H1 (cell line): ENCODE measurements at regions not wholly inside any gene's neighbourhood (a gene's known extent, or its start where the extent isn't known, plus 50 kb on each side); places are given as distances from the start of the nearest gene placed in this dataset.
"Not testable (repeated sequence)": the region's sequence is repeated elsewhere in the genome, so short reads cannot be mapped to it uniquely, and the experiment has no call there.

ENCODE experiments used
- CTCF ChIA-PET: fragments of 300-600 bp; sonication (Branson Sonifier 250); formaldehyde crosslinking; loops from one replicate; lab custom pipeline; 2021; ENCODE audit not compliant: partially characterized antibody; lab: Charles Lee
- POLR2A ChIA-PET: fragments of 300-600 bp; sonication (Branson Sonifier 250); formaldehyde crosslinking; loops from one replicate; lab custom pipeline; 2021; ENCODE audit warnings: inconsistent platforms; ENCODE audit not compliant: partially characterized antibody; lab: Charles Lee
- DNase-seq, 2 experiments: peaks; one replicate each; pipeline versions ENCODE4 v3.0.0 to v3.0.0-alpha.2; 2010 to 2022; ENCODE audit warnings: low spot score in 2 of 2, low read depth in 1 of 2, mixed read lengths in 1 of 2
- FAIRE-seq: peaks from 2 replicates; lab custom pipeline; 2011; peaks lifted over from hg19 to GRCh38; lab: Jason Lieb, UNC
- H2AFZ ChIP-seq: 2 replicates; pipeline ENCODE4 v1.8.1; 2012; ENCODE audit warnings: low read length, inconsistent platforms
- H2AK5ac ChIP-seq: 2 replicates; pipeline ENCODE4 v1.6.1; 2013; ENCODE audit warnings: low read depth, low read length
- H2BK120ac ChIP-seq: replicated peaks from 2 replicates; pipeline ENCODE3; 2013; ENCODE audit warnings: low read depth, low read length, inconsistent platforms
- H2BK12ac ChIP-seq: 2 replicates; pipeline ENCODE4 v1.6.1; 2013; ENCODE audit warnings: low read depth, low read length
- H2BK15ac ChIP-seq: 2 replicates; pipeline ENCODE4 v1.6.1; 2013; ENCODE audit warnings: low read length
- H2BK20ac ChIP-seq: 2 replicates; pipeline ENCODE4 v1.6.1; 2013; ENCODE audit warnings: low read length
- H2BK5ac ChIP-seq: 2 replicates; pipeline ENCODE4 v1.6.1; 2013; ENCODE audit warnings: low read depth, low read length
- H3K14ac ChIP-seq: 2 replicates; pipeline ENCODE4 v1.6.1; 2013; ENCODE audit warnings: inconsistent platforms; ENCODE audit not compliant: insufficient read length
- H3K18ac ChIP-seq: 2 replicates; pipeline ENCODE4 v1.6.1; 2013; ENCODE audit warnings: low read length; ENCODE audit errors: extremely low read depth
- H3K23ac ChIP-seq: 2 replicates; pipeline ENCODE4 v1.6.1; 2013; ENCODE audit warnings: inconsistent platforms; ENCODE audit not compliant: insufficient read length
- H3K23me2 ChIP-seq: 2 replicates; pipeline ENCODE4 v1.6.1; 2013; ENCODE audit warnings: low read depth, low read length
- H3K27ac ChIP-seq: 2 replicates; pipeline ENCODE4 v1.6.1; 2011; ENCODE audit warnings: low read depth, low read length, inconsistent platforms
- H3K27me3 ChIP-seq, 4 experiments: replicated peaks in 1 of 4; 1 replicate in 1 of 4; 2 replicates in 3 of 4; pipeline versions ENCODE4 v1.6.1 to v1.8.1; 2011 to 2013; ENCODE audit warnings: low read length in 3 of 4, mild to moderate bottlenecking in 3 of 4, inconsistent platforms in 2 of 4, mixed read lengths in 2 of 4, moderate library complexity in 1 of 4; ENCODE audit not compliant: control insufficient read depth in 3 of 4, insufficient read depth in 3 of 4; ENCODE audit errors: extremely low read depth in 1 of 4
- H3K36me3 ChIP-seq, 4 experiments: 2 replicates each; pipeline versions ENCODE4 v1.6.1 to v1.8.1; 2011 to 2013; ENCODE audit warnings: mild to moderate bottlenecking in 4 of 4, low read length in 3 of 4, moderate library complexity in 2 of 4, control low read depth in 1 of 4, inconsistent platforms in 1 of 4; ENCODE audit not compliant: insufficient read depth in 4 of 4, control insufficient read depth in 2 of 4
- H3K4ac ChIP-seq: replicated peaks from 2 replicates; pipeline ENCODE3; 2013; ENCODE audit warnings: low read length, low read depth, mixed read lengths, inconsistent platforms; ENCODE audit not compliant: insufficient read length
- H3K4me1 ChIP-seq, 4 experiments: replicated peaks in 1 of 4; 1 replicate in 1 of 4; 2 replicates in 3 of 4; pipeline versions ENCODE4 v1.6.1 to v1.8.1; 2011 to 2013; ENCODE audit warnings: low read length in 3 of 4, inconsistent platforms in 2 of 4, mixed read lengths in 1 of 4; ENCODE audit not compliant: insufficient read depth in 4 of 4, control insufficient read depth in 3 of 4
- H3K4me2 ChIP-seq, 2 experiments: 2 replicates each; pipeline versions ENCODE4 v1.6.1 to v1.8.1; 2011 to 2013; ENCODE audit warnings: low read depth in 2 of 2, low read length in 2 of 2, control low read depth in 1 of 2, inconsistent platforms in 1 of 2, mild to moderate bottlenecking in 1 of 2; ENCODE audit not compliant: insufficient read depth in 1 of 2
- H3K4me3 ChIP-seq, 4 experiments: fragments of 200-600, 300-600 bp in 1 of 4; sonication (generic), shearing (Covaris generic), sonication (Bioruptor Twin) in 1 of 4; 2 replicates each; pipeline versions ENCODE4 v1.5.1 to v1.8.1; 2011 to 2016; ENCODE audit warnings: low read length in 4 of 4, low read depth in 3 of 4, control low read depth in 2 of 4, inconsistent platforms in 2 of 4, mild to moderate bottlenecking in 2 of 4, mixed read lengths in 1 of 4, moderate library complexity in 1 of 4; ENCODE audit not compliant: insufficient read depth in 2 of 4; ENCODE audit errors: extremely low read depth in 1 of 4
- H3K56ac ChIP-seq: replicated peaks from 2 replicates; pipeline ENCODE3; 2013; ENCODE audit warnings: low read depth, mild to moderate bottlenecking, mixed read lengths, low read length, inconsistent platforms; ENCODE audit not compliant: insufficient read length
- H3K79me1 ChIP-seq: 2 replicates; pipeline ENCODE4 v1.6.1; 2013; ENCODE audit warnings: low read depth, low read length, control low read depth
- H3K79me2 ChIP-seq, 2 experiments: 2 replicates each; pipeline versions ENCODE4 v1.6.1 to v1.8.1; 2012 to 2013; ENCODE audit warnings: low read length in 2 of 2, mild to moderate bottlenecking in 2 of 2, inconsistent platforms in 1 of 2; ENCODE audit not compliant: insufficient read depth in 2 of 2, control insufficient read depth in 1 of 2
- H3K9ac ChIP-seq, 4 experiments: replicated peaks in 1 of 4; 1 replicate in 1 of 4; 2 replicates in 3 of 4; pipeline versions ENCODE4 v1.6.1 to v1.8.1; 2011 to 2013; ENCODE audit warnings: low read depth in 3 of 4, low read length in 3 of 4, control low read depth in 2 of 4, mild to moderate bottlenecking in 2 of 4, moderate library complexity in 2 of 4, inconsistent platforms in 1 of 4; ENCODE audit errors: extremely low read depth in 1 of 4
- H3K9me3 ChIP-seq, 2 experiments: 2 replicates each; pipeline versions ENCODE4 v1.6.1 to v1.8.1; 2012 to 2013; ENCODE audit warnings: mild to moderate bottlenecking in 2 of 2, moderate library complexity in 2 of 2, control low read depth in 1 of 2, inconsistent platforms in 1 of 2, low read depth in 1 of 2, low read length in 1 of 2, mixed read lengths in 1 of 2; ENCODE audit not compliant: insufficient read depth in 2 of 2
- H4K20me1 ChIP-seq, 2 experiments: replicated peaks in 1 of 2; 2 replicates each; pipeline versions ENCODE3 to v1.8.1; 2011 to 2013; ENCODE audit warnings: inconsistent platforms in 2 of 2, low read length in 2 of 2, mild to moderate bottlenecking in 1 of 2; ENCODE audit not compliant: insufficient read depth in 2 of 2, control insufficient read depth in 1 of 2
- H4K5ac ChIP-seq: 2 replicates; pipeline ENCODE4 v1.6.1; 2013; ENCODE audit warnings: low read length, low read depth, mixed read lengths, inconsistent platforms; ENCODE audit not compliant: insufficient read length
- H4K8ac ChIP-seq: 2 replicates; pipeline ENCODE4 v1.8.0; 2013; ENCODE audit warnings: mild to moderate bottlenecking, moderate library complexity, low read length, inconsistent platforms; ENCODE audit not compliant: insufficient read depth; ENCODE audit errors: extremely low read depth
- H4K91ac ChIP-seq: replicated peaks from 2 replicates; pipeline ENCODE3; 2013; ENCODE audit warnings: low read length, mixed read lengths, inconsistent platforms; ENCODE audit not compliant: insufficient read length
- WGBS, 2 experiments: shearing (Covaris generic) in 1 of 2; methylation state at CpG; one replicate each; pipeline versions ENCODE4 v1.1.6 to v1.1.7; 2013 to 2015; ENCODE audit warnings: low lambda C conversion rate in 2 of 2, mixed read lengths in 2 of 2, inconsistent platforms in 1 of 2, low coverage in 1 of 2, missing lambda C conversion rate in 1 of 2; ENCODE audit not compliant: insufficient replicate concordance in 2 of 2, insufficient coverage in 1 of 2, insufficient read length in 1 of 2; ENCODE audit errors: extremely low coverage in 1 of 2, missing lambda C conversion rate in 1 of 2; 5-methylcytosine and 5-hydroxymethylcytosine counted together

DNA sequence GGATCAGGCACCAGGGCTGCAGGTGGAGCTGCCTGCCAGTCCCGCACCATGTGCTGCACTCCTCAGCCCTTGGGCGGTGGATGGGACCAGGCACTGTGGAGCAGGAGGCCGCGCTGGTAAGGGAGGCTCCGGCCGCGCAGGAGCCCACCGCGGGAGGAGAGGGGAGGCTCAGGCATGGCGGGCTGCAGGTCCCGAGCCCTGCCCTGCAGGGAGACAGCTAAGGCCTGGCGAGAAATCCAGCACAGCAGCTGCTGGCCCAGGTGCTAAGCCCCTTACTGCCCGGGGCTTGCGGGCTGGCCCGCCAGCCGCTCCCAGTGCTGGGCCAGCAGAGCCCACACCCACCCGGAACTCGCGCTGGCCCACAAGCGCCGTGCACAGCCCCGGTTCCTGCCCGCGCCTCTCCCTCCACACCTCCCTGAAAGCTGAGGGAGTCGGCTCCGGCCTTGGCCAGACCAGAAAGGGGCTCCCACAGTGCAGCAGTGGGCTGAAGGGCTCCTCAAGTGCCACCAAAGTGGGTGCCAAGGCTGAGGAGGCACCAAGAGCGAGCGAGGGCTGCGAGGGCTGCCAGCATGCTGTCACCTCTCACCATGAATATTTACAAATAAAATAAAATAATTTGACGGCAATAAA is 294.7 kb downstream of the CD109 start:
- H3K4ac ChIP-seq, H2BK20ac ChIP-seq, H2BK120ac ChIP-seq, DNase-seq, H2AK5ac ChIP-seq, H3K79me1 ChIP-seq, H4K91ac ChIP-seq, H3K56ac ChIP-seq, H3K14ac ChIP-seq, H3K23ac ChIP-seq, H3K4me3 ChIP-seq, H3K23me2 ChIP-seq, H2AFZ ChIP-seq, H3K27ac ChIP-seq, H3K36me3 ChIP-seq, H3K9ac ChIP-seq, H3K27me3 ChIP-seq, H2BK15ac ChIP-seq, H2BK12ac ChIP-seq, H3K18ac ChIP-seq, H4K8ac ChIP-seq, H3K4me1 ChIP-seq, H3K4me2 ChIP-seq, H3K79me2 ChIP-seq, H4K5ac ChIP-seq, H3K9me3 ChIP-seq, H4K20me1 ChIP-seq, H2BK5ac ChIP-seq, FAIRE-seq, POLR2A ChIA-PET: not testable (repeated sequence)
- CTCF ChIA-PET = interaction anchor here (1.4 to 3.3 kb wide), 2 partner anchors 10 to 21 kb away, joined by 4 to 14 read pairs; no protein-coding TSS in a partner anchor
- WGBS, 2 experiments = 98% methylated on average over 21 of the region's 30 CpGs; no CpG with 5 or more reads in 1 of the 2 experiments
